Uterus (tissue), 3 donors: ENCODE measurements at regions not wholly inside any gene's neighbourhood (a gene's known extent, or its start where the extent isn't known, plus 50 kb on each side); places are given as distances from the start of the nearest gene placed in this dataset.
A peak's percentile ranks its signal among the peaks of the same experiment; 100 is the strongest.

ENCODE experiments used
- DNase-seq, 2 donors: peaks; one replicate each; pipeline ENCODE4 v3.0.0-alpha.2; 2019 to 2020
- H3K27ac ChIP-seq, 2 donors: fragments of 200-600 bp; sonication (generic); 1 replicate in 1 of 2; 2 replicates in 1 of 2; pipeline ENCODE4 v1.5.1; 2016 to 2018
- H3K27me3 ChIP-seq, 2 donors: fragments of 200-600 bp; sonication (generic); one replicate each; pipeline ENCODE4 v1.5.1; 2018 to 2019; ENCODE audit warnings: control low read depth in 1 of 2
- H3K36me3 ChIP-seq, 2 donors: fragments of 200-600 bp; sonication (generic); one replicate each; pipeline ENCODE4 v1.5.1; 2019; ENCODE audit warnings: control low read depth in 1 of 2
- H3K4me1 ChIP-seq, 2 donors: fragments of 200-600 bp; sonication (generic); one replicate each; pipeline ENCODE4 v1.5.1; 2018 to 2019; ENCODE audit warnings: control low read depth in 1 of 2
- H3K4me3 ChIP-seq, 2 donors: fragments of 200-600 bp; sonication (generic); 1 replicate in 1 of 2; 2 replicates in 1 of 2; pipeline ENCODE4 v1.5.1; 2018 to 2019; ENCODE audit warnings: mild to moderate bottlenecking in 1 of 2
- H3K9me3 ChIP-seq, 2 donors: fragments of 200-600 bp; sonication (generic); one replicate each; pipeline ENCODE4 v1.5.1; 2019; ENCODE audit warnings: control low read depth in 1 of 2
- POLR2A ChIP-seq, 2 donors: fragments of 450-650 bp; IDR thresholded peaks; one replicate each; pipeline ENCODE4 v1.6.1; 2016; ENCODE audit warnings: antibody characterized with exemption in 2 of 2, mild to moderate bottlenecking in 1 of 2, moderate library complexity in 1 of 2
- intact Hi-C: fragments of 100-400 bp; cut with DNase I; formaldehyde crosslinking; loops from one replicate; pipeline ENCODE4 v1.15.1; 2023; ENCODE audit warnings: low total_unique reads
- TF ChIP-seq, protein P1 (sequence below), 4 experiments: fragments of 200-600 bp in 2 of 4; fragments of 450-650 bp in 2 of 4; sonication (generic) in 2 of 4; IDR thresholded peaks; one replicate each; pipeline ENCODE4 v1.5.1; 2016 to 2019; ENCODE audit warnings: antibody characterized with exemption in 4 of 4, mild to moderate bottlenecking in 2 of 4, moderate library complexity in 1 of 4
- donor health status: DM: yes; HTN: yes; CAD: no.

- no peaks in the 10 kb centered on the region for H3K27me3 ChIP-seq
- TF ChIP-seq POLR2A (IDR thresholded peaks at IDR 0.05) = peak in 1 of 2 donors; percentile 75
- TF ChIP-seq, protein P1, sequence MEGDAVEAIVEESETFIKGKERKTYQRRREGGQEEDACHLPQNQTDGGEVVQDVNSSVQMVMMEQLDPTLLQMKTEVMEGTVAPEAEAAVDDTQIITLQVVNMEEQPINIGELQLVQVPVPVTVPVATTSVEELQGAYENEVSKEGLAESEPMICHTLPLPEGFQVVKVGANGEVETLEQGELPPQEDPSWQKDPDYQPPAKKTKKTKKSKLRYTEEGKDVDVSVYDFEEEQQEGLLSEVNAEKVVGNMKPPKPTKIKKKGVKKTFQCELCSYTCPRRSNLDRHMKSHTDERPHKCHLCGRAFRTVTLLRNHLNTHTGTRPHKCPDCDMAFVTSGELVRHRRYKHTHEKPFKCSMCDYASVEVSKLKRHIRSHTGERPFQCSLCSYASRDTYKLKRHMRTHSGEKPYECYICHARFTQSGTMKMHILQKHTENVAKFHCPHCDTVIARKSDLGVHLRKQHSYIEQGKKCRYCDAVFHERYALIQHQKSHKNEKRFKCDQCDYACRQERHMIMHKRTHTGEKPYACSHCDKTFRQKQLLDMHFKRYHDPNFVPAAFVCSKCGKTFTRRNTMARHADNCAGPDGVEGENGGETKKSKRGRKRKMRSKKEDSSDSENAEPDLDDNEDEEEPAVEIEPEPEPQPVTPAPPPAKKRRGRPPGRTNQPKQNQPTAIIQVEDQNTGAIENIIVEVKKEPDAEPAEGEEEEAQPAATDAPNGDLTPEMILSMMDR (IDR thresholded peaks at IDR 0.05) = no peak
- H3K4me3 ChIP-seq = peak overlapping the region; percentile 52 to 56
- no peaks in the 10 kb centered on the region for H3K4me1 ChIP-seq
- intact Hi-C loops = loop anchor here (5.0 to 10.0 kb wide), 3 partner anchors 91 to 854 kb away; partner anchors contain the start of gene GALNT18
- no peaks in the 10 kb centered on the region for H3K36me3 ChIP-seq
- DNase-seq = peak; percentile 86
- peak overlapping the region; percentile 98 to 99 for H3K27ac ChIP-seq
- no peaks in the 10 kb centered on the region for H3K9me3 ChIP-seq
Observed at GRCh38 chr11:10930972-10931760, 73.3 kb upstream of the ZBED5 start.

- peak in 1 of 2 donors; percentile 31 for DNase-seq
- Histone ChIP-seq H3K27me3 (no peaks in the 10 kb centered on the region), H3K36me3 (no peaks in the 10 kb centered on the region), H3K4me3 (peak overlapping the region; percentile 52 to 56), H3K27ac (peak overlapping the region; percentile 98 to 99), H3K9me3 (no peaks in the 10 kb centered on the region), H3K4me1 (no peaks in the 10 kb centered on the region)
- TF ChIP-seq, protein P1 (IDR thresholded peaks at IDR 0.05) = peak in 1 of 4 experiments; percentile 3
- TF ChIP-seq POLR2A (IDR thresholded peaks at IDR 0.05) = no peak
- intact Hi-C loops = loop anchor here (5.0 to 10.0 kb wide), 3 partner anchors 92 to 854 kb away; partner anchors contain the start of gene GALNT18
Observed at GRCh38 chr11:10930224-10930971, 72.5 kb upstream of the ZBED5 start.

- DNase-seq = no peak
Observed at GRCh38 chr11:10927538-10927937, 69.7 kb upstream of the ZBED5 start.

GRCh38 chr11:10926801-10927211, 69.0 kb upstream of the ZBED5 start:
- Histone ChIP-seq H3K27me3 (no peaks in the 10 kb centered on the region), H3K36me3 (no peaks in the 10 kb centered on the region), H3K4me1 (no peaks in the 10 kb centered on the region), H3K9me3 (no peaks in the 10 kb centered on the region), H3K4me3 (no peak overlapping the region), H3K27ac (no peak overlapping the region)
- TF ChIP-seq, protein P1 (IDR thresholded peaks at IDR 0.05) = no peak
- TF ChIP-seq POLR2A (IDR thresholded peaks at IDR 0.05) = no peak
- DNase-seq = no peak
- intact Hi-C loops = no loop called here

More at GRCh38 chr11:10927538-10927937, 69.7 kb upstream of the ZBED5 start:
- Histone ChIP-seq H3K27ac (no peak overlapping the region), H3K4me1 (no peaks in the 10 kb centered on the region), H3K9me3 (no peaks in the 10 kb centered on the region), H3K36me3 (no peaks in the 10 kb centered on the region), H3K4me3 (no peak overlapping the region), H3K27me3 (no peaks in the 10 kb centered on the region)
- TF ChIP-seq, protein P1 (IDR thresholded peaks at IDR 0.05) = no peak
- no peak for TF ChIP-seq POLR2A (IDR thresholded peaks at IDR 0.05)
- intact Hi-C loops = no loop called here
